HFFc6 (cell line): ENCODE measurements at regions not wholly inside any gene's neighbourhood (a gene's known extent, or its start where the extent isn't known, plus 50 kb on each side); places are given as distances from the start of the nearest gene placed in this dataset.

ENCODE experiments used
- DNase-seq: peaks from one replicate; pipeline ENCODE4 v3.0.0-alpha.2; 2018
- H3K27ac Mint-ChIP-seq: 2 replicates; pipeline ENCODE4 v1.8.0; 2020; ENCODE audit warnings: mild to moderate bottlenecking, mixed read lengths
- H3K27me3 Mint-ChIP-seq: 2 replicates; pipeline ENCODE4 v1.8.0; 2021; ENCODE audit warnings: mild to moderate bottlenecking, moderate library complexity, mixed read lengths; ENCODE audit not compliant: insufficient read depth
- H3K36me3 Mint-ChIP-seq: 2 replicates; pipeline ENCODE4 v1.8.0; 2021; ENCODE audit warnings: low read depth, mixed read lengths
- H3K4me1 Mint-ChIP-seq: 2 replicates; pipeline ENCODE4 v1.8.0; 2020; ENCODE audit warnings: low read depth, mixed read lengths
- H3K4me3 Mint-ChIP-seq: 2 replicates; pipeline ENCODE4 v1.8.0; 2020; ENCODE audit warnings: mild to moderate bottlenecking, moderate library complexity, mixed read lengths
- H3K9me3 Mint-ChIP-seq: 2 replicates; pipeline ENCODE4 v1.8.0; 2020; ENCODE audit warnings: mild to moderate bottlenecking, mixed read lengths
- CTCF ChIP-seq: fragments of 200-600 bp; sonication (generic); IDR thresholded peaks from 2 replicates; pipeline ENCODE4 v1.5.0; 2021; ENCODE audit warnings: antibody characterized with exemption, mild to moderate bottlenecking

GRCh38 chr13:73661066-73661465 lies 473.1 kb downstream of the KLF12 start:
- H3K4me3 Mint-ChIP-seq = no peak overlapping the region
- DNase-seq = no peak
- no peak overlapping the region for H3K27ac Mint-ChIP-seq
- peaks cover 28% of the 10 kb centered on the region for H3K4me1 Mint-ChIP-seq
- H3K36me3 Mint-ChIP-seq = peaks cover 14% of the 10 kb centered on the region
- H3K27me3 Mint-ChIP-seq = peaks cover 6% of the 10 kb centered on the region; the same call in 1 of the 2 replicates
- peaks cover 15% of the 10 kb centered on the region for H3K9me3 Mint-ChIP-seq
- TF ChIP-seq CTCF = no peak

- no peak for DNase-seq
- Mint-ChIP-seq H3K36me3 (peaks cover 14% of the 10 kb centered on the region), H3K27ac (no peak overlapping the region), H3K9me3 (peaks cover 15% of the 10 kb centered on the region), H3K4me3 (no peak overlapping the region), H3K27me3 (peaks cover 4% of the 10 kb centered on the region; the same call in 1 of the 2 replicates), H3K4me1 (peaks cover 28% of the 10 kb centered on the region)
- no peak for TF ChIP-seq CTCF
Measured at GRCh38 chr13:73658639-73659038, 475.6 kb downstream of the KLF12 start.

DNA sequence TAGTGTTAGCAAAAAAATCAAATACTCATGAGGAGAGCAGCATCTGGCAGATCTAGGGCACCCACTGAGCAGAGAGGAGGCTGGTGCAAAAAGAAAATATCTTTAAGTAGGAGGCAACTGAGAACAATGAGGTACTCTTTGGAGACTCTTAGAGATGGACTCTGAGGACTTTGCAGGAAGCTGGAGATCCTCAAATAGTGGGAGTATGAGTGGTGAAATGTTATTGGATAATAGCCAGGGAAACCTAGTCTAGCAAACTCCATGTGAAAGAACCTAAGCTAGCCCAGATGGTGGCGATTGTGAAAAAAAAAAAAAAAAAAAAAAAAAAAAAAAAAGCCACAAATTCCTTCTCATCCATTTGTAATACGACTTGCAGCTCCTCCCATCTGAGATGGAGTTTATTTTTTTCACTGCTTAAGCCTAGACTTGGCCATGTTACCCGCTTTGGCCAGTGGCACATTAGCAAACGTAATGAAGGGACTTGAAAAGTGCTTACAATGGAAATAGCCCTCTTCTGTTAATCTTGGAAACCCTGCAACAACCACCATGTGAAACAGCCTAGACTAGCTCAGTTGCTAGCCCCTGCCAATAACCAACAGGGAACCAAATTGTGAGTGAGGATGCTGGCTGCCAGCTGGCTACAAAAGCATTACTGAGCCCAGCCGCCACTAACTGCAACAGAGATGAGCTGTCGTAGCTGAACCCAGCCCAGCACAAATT lies 476.2 kb downstream of the KLF12 start:
- peaks cover 28% of the 10 kb centered on the region for H3K4me1 Mint-ChIP-seq
- H3K4me3 Mint-ChIP-seq = no peak overlapping the region
- peaks cover 15% of the 10 kb centered on the region for H3K9me3 Mint-ChIP-seq
- H3K27me3 Mint-ChIP-seq = peaks cover 4% of the 10 kb centered on the region; the same call in 1 of the 2 replicates
- DNase-seq = no peak
- TF ChIP-seq CTCF = no peak
- peaks cover 14% of the 10 kb centered on the region for H3K36me3 Mint-ChIP-seq
- H3K27ac Mint-ChIP-seq = no peak overlapping the region

GRCh38 chr13:73656863-73657262 lies 477.3 kb downstream of the KLF12 start:
- H3K4me3 Mint-ChIP-seq = no peak overlapping the region

GRCh38 chr13:73653688-73654087 lies 480.5 kb downstream of the KLF12 start:
- H3K27me3 Mint-ChIP-seq = no peaks in the 10 kb centered on the region; the same call in 1 of the 2 replicates
- no peak overlapping the region for H3K27ac Mint-ChIP-seq
- DNase-seq = no peak
- peaks cover 15% of the 10 kb centered on the region for H3K9me3 Mint-ChIP-seq
- no peak overlapping the region for H3K4me3 Mint-ChIP-seq
- TF ChIP-seq CTCF = no peak
- H3K4me1 Mint-ChIP-seq = peaks cover 13% of the 10 kb centered on the region
- peaks cover 14% of the 10 kb centered on the region for H3K36me3 Mint-ChIP-seq

More at GRCh38 chr13:73656863-73657262, 477.3 kb downstream of the KLF12 start:
- Mint-ChIP-seq H3K9me3 (peaks cover 15% of the 10 kb centered on the region), H3K27ac (peak overlapping the region; percentile 22; the same call in 1 of the 2 replicates), H3K4me1 (peaks cover 23% of the 10 kb centered on the region), H3K36me3 (peaks cover 14% of the 10 kb centered on the region), H3K27me3 (peaks cover 4% of the 10 kb centered on the region; the same call in 1 of the 2 replicates)
- no peak for TF ChIP-seq CTCF
- DNase-seq = peak; percentile 62
